Activated CD4-positive, alpha-beta T cell treated with anti-CD3 and anti-CD28 coated beads for 1 hour (primary cell): ENCODE measurements at regions not wholly inside any gene's neighbourhood (a gene's known extent, or its start where the extent isn't known, plus 50 kb on each side); places are given as distances from the start of the nearest gene placed in this dataset.

ENCODE experiments used
- DNase-seq: peaks from one replicate; pipeline ENCODE4 v3.0.0-alpha.2; 2020

DNA sequence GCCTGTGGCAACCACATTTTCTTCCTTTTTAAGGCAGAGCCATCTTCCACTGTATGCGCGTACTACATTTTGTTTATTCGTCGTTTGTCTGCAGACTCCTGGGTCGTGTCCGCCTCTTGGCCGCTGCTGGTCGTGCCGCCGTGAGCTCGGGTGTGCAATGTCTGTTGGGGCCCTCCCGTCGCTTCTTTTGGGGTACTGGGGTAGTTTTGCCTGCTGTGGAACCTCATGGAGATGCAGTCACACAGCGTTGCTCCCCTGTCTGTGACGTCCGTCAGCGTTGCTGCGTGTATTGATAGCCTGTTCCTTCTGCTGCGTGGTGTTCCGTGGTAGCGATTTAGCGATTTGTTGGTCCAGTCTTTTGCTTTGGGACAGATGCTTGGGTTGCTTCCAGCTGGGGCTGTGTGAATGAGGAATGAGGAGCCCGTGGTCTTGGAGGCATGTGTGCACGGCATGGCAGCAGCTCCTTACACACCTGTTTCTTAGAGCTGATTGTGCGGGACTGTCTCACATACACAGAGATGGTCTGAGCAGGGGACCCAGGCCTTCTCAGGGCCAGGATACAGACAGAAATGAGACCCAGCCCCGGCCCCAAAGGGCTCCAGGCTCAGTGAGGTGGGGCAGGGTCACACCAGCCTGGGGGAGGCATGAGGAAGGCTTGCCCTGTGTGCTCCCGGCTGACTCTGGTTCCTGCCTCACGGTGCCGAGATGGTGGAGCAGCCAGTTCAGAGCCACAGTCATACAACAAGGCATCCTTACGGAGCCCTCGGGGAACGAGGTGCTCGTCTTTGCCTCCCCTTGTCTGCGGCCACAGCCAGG, 78.4 kb upstream of the GSE1 start:
- no peak for DNase-seq

GRCh38 chr16:85535352-85536072, 77.6 kb upstream of the GSE1 start:
- no peak for DNase-seq

- no peak for DNase-seq
Measured at GRCh38 chr16:85536073-85536410, 77.1 kb upstream of the GSE1 start.

DNA sequence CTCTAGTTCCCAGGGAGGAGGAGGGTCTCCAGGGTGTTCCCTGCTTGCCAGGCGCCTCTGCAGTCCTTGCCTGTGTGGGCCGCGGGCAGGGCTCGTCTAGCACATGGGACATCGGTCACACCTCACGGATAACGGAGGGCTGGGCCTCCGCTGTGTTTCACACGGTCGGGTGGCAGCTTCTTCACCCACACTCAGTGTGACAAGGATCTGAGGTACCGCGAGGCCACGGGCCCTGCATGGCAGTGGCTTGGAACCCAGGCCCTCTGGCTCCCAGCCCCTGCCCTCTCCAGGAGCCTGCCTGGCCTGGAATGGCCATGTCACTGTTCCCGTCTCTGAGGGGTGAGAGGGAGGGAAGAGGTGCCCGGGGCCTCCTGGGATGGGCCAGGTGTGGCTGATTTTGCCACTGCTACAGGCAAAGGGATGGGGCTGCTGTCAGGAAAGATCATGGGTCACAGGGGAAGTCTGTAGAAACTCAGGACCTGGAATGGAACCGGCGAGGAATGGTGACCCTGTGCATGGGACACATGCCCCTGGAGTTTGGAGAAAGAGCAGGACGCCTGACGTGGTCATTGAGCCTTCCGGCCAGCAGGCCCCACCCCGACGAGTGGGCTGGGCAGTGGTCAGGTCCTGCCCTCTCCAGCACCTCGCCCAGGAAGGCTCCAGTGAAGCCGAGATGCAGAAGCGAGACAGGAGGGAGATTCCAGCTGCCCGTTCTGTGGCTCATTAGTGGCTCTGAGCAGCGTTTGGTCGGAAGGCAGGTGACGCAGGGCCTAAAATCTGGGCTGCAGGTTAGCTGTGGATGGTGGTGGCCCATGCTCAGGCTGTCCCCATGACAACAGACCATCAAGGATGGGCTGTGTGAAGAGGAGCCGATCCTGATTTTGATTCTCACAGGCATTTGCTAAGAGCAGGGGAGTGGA, 76.5 kb upstream of the GSE1 start:
- DNase-seq: no peak

- no peak for DNase-seq
Measured at GRCh38 chr16:85537331-85537788, 75.8 kb upstream of the GSE1 start.

GRCh38 chr16:85537795-85538401, 75.2 kb upstream of the GSE1 start:
- no peak for DNase-seq

DNA sequence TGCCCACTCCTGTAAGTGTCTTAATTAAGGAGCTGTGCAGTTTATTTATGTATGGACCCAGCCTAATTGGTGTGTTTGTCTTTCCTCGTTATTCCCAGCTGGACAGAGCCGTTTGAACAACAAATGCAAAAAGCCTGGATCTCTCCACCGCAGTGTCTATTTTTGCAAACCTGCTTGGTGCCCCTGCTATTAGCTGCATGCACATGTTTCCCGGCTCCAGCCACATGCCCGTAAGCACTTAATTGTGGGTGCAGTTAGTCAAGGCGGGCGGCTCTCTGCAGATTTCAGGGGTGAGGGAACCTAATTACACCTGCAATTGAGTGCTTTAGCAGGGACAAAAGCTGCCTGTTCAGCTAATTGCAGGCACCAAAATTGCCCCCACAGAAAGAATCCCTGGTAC, 74.0 kb upstream of the GSE1 start:
- no peak for DNase-seq

- DNase-seq: no peak
Measured at GRCh38 chr16:85539629-85540291, 73.4 kb upstream of the GSE1 start.

- no peak for DNase-seq
Measured at GRCh38 chr16:85541181-85541580, 71.9 kb upstream of the GSE1 start.

DNA sequence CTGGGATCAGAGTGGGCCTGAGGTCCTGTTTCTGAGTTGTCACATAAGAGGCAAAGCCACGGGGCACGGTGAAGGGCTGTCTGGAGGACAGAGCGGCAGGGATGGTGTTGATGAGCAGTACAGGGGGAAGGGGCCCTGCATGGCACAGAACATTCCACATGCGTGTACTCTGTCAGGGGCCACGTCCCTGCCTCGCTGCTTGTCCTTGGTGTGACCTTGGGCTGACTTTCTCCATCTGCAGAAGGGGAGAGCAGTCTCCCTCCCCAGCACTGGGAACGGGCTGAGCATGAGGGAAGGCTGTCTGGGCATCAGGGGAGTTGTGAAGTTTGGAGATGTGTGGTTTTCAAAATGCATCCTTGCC, 71.5 kb upstream of the GSE1 start:
- no peak for DNase-seq

DNA sequence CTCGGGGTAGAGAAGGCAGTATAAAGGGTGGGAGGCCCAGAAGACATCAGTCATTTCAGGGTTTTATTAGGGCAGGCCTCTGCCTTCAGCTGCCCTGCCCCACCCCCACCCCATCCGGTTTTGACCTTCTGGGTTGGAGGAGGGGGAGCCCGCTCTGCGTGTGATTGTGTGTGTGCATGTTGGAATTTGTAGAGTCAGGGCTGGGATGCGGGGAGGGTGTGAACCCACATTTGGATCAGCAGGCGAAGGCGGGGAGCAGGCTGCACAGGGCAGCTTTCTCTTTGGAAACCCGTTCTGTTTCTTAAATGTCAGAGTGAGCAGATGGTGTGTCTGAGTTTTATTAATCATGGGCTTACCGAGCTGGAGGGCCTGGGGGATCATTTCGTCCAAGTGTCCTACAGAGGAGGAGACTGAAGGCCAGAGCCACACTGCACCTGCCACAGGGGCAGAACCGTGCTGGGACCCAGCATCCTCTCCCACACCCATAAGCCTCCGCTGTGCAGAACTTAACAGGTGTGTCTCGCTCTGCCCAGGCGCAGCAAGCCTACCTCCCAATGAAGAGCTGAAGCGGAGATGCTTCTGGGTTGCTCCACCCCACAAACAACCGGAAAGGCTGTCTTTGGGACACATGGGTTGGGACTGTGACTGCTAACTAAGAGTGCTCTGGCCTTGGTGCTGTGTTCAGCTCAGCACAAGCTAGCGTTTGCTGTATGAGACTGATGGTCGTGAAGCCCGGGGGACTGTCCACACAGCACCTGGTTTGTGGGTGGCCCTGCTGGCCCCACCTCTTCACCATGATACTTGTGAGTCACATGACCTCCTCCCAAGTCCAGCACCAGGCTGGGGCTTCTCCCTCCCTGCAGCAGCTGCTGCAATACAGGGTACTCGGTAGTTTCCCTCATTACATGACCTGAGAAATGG, 70.9 kb upstream of the GSE1 start:
- DNase-seq: no peak

DNA sequence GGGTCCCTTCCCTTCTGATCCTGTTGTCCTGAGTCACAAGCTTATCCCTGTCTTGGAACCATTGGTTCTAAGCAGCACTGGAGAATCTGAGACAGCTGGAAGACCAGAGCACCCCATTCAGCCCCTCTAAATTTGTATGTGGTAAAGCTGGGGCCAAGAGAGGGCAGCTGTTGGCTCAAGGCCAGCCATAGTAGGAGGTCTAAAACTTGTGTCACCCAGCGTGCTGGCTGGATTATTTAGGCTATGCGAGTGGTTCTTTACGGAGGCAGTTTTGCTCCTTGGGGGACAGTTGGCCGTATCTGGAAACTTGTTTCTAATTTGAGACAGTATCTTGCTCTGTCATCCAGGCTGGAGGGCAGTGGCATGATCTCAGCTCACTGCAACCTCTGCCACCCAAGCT, 69.6 kb upstream of the GSE1 start:
- DNase-seq: no peak

DNA sequence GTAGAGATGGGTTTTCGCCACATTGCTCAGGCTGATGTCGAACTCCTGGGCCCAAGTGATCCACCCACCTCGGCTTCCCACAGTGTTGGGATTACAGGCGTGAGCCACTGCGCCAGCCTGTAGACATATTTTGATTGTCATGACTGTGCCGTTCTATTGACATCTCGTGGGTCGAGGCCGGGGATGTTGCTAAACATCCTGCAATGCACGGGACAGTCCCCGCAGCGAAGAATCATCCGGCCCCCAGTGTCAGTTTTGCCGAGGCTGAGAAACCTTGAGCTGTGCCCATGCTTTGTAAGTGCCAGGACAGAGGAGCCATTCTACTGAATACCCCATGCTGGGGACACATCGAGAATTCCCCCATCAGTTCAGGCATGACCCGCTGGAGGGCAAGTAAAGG, 69.1 kb upstream of the GSE1 start:
- DNase-seq: no peak

GRCh38 chr16:85544668-85545067, 68.5 kb upstream of the GSE1 start:
- DNase-seq: no peak

DNA sequence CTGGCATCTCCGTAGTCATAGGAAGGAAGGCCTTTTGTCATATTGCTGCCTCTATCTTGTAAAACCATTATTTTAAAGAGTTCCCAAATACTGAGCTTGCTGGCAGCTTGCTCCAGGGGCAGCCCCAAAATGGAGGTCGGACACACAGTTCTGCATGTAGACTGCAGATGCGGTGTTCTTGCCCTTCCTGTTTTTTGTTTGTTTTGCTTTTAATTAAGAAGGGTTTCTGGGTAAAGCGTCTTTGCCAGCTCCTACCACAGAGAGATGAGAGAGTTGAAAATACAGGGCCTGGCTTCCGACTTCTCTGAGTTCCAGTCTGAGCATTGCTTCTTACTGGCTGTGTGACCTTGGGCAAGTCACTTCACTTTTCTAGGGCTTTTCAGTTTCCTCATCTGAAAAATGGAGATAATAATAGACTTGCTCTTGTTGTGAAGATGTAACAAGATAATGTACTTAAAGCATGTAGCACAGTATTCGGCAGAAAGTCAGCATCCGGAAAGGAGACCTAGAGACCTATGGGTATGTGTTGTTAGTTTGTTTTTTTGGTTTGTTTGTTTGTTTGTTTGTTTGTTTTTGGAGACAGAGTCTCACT, 67.8 kb upstream of the GSE1 start:
- no peak for DNase-seq

GRCh38 chr16:85546585-85547447, 66.3 kb upstream of the GSE1 start:
- no peak for DNase-seq

GRCh38 chr16:85548375-85548774, 64.7 kb upstream of the GSE1 start:
- DNase-seq: no peak

DNA sequence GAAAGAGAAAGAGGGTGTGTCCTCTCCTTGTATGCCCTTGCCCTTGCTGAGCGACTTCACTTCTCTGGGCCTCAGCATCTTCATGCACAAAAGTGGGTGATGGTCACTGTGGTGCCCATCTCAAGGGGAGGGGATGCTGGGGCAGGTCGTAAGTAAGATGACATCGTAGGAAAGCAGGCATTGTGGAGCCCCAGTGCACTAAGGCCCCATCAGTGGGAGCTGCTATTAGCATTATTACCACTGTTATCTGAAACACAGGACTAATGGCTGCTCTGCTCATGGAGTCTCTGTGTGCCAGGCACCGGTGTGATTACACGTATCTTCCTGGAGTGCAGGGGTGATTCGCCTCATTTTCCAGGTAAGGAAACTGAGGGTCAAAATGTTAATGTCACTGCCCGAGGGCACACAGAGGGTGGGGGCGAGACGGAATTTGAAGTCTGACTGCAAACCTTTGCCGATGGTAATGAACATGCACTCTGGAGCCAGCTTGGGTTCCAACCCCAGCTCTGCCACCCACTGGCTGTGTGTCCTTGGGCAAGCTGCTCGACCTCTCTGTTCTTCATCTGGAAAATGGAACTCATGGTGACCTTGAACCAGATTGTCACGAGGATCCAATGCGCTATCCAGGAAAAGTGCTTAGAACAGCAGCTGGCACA, 63.2 kb upstream of the GSE1 start:
- DNase-seq: no peak

GRCh38 chr16:85550422-85550864, 62.7 kb upstream of the GSE1 start:
- DNase-seq: no peak
